ENCODE measurements at regions not wholly inside any gene's neighbourhood (a gene's known extent, or its start where the extent isn't known, plus 50 kb on each side); places are given as distances from the start of the nearest gene placed in this dataset.

DNA sequence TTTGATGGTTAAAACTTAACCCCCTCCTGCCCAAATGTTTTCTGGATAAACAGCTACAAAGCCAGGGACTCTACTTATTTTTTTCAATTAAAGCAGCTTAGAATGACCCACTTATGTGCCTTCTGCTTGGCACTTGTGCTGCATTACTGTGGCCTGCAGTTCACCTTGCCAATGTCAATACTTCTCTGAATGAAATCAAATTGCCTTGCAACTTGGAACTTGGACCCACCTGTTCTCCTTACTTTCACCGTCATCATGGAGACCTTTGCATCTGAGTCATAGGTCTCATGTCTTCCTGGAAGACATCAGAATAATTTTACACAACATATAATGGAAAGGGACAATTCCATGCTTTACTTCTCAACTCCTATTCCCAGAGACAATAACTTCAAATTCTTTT lies 92.1 kb upstream of the FHL2 start:
- H4K20me1 ChIP-seq (ENCODE audit: insufficient read depth): no peaks in the 10 kb centered on the region
- H3K9me3 ChIP-seq: no peaks in the 10 kb centered on the region
- no peaks in the 10 kb centered on the region for H3K4me1 ChIP-seq (ENCODE audit: control insufficient read depth in 1 of 2, insufficient read depth in 2 of 2, low read depth in 1 of 2, low read length in 1 of 2)
- DNase-seq: no peak
- H2AFZ ChIP-seq (ENCODE audit: low read depth): no peak overlapping the region
- H3F3A ChIP-seq (replicated peaks; ENCODE audit: insufficient read depth): no peaks in the 10 kb centered on the region
- H3K27me3 ChIP-seq (ENCODE audit: insufficient read depth): no peaks in the 10 kb centered on the region; the same call in 1 of the 2 replicates
- no peaks in the 10 kb centered on the region for H3K9me2 ChIP-seq
- no peak overlapping the region for H3K27ac ChIP-seq (ENCODE audit: low read depth in 2 of 2, low read length in 1 of 2)
- ChIA-PET POLR2A (no interaction called here), CTCF (no interaction called here)
- 61% methylated on average over 1 of the region's 1 CpG for WGBS (ENCODE audit: low lambda C conversion rate)
- TF ChIP-seq FOXM1 (IDR thresholded peaks at IDR 0.05; ENCODE audit: low read depth) (no peak), TEAD4 (IDR thresholded peaks at IDR 0.05; ENCODE audit: borderline replicate concordance, insufficient read depth) (no peak), SMC3 (IDR thresholded peaks at IDR 0.05; ENCODE audit: low read depth, low read length) (no peak), MXI1 (IDR thresholded peaks at IDR 0.05; ENCODE audit: low read depth, low read length) (no peak), YY1 (IDR thresholded peaks at IDR 0.05; ENCODE audit: low read depth) (no peak), JUND (IDR thresholded peaks at IDR 0.05) (no peak), FOSL2 (IDR thresholded peaks at IDR 0.05; ENCODE audit: borderline replicate concordance, low read depth) (no peak), EP300 (IDR thresholded peaks at IDR 0.05; ENCODE audit: borderline replicate concordance in 1 of 2, low read depth in 1 of 2, low read length in 1 of 2) (no peak), FOXJ3 (CRISPR knock-in tag; IDR thresholded peaks at IDR 0.05) (no peak), RXRA (IDR thresholded peaks at IDR 0.05; ENCODE audit: borderline replicate concordance, low read depth) (no peak), NFIC (IDR thresholded peaks at IDR 0.05; ENCODE audit: borderline replicate concordance) (no peak), TCF12 (IDR thresholded peaks at IDR 0.05) (no peak), RAD21 (IDR thresholded peaks at IDR 0.05; ENCODE audit: low read length) (no peak), RFX5 (IDR thresholded peaks at IDR 0.05; ENCODE audit: low read length) (no peak)
- TF ChIP-seq, protein P1, sequence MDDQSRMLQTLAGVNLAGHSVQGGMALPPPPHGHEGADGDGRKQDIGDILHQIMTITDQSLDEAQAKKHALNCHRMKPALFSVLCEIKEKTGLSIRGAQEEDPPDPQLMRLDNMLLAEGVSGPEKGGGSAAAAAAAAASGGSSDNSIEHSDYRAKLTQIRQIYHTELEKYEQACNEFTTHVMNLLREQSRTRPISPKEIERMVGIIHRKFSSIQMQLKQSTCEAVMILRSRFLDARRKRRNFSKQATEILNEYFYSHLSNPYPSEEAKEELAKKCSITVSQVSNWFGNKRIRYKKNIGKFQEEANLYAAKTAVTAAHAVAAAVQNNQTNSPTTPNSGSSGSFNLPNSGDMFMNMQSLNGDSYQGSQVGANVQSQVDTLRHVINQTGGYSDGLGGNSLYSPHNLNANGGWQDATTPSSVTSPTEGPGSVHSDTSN (IDR thresholded peaks at IDR 0.05): no peak
- TF ChIP-seq, protein P2, sequence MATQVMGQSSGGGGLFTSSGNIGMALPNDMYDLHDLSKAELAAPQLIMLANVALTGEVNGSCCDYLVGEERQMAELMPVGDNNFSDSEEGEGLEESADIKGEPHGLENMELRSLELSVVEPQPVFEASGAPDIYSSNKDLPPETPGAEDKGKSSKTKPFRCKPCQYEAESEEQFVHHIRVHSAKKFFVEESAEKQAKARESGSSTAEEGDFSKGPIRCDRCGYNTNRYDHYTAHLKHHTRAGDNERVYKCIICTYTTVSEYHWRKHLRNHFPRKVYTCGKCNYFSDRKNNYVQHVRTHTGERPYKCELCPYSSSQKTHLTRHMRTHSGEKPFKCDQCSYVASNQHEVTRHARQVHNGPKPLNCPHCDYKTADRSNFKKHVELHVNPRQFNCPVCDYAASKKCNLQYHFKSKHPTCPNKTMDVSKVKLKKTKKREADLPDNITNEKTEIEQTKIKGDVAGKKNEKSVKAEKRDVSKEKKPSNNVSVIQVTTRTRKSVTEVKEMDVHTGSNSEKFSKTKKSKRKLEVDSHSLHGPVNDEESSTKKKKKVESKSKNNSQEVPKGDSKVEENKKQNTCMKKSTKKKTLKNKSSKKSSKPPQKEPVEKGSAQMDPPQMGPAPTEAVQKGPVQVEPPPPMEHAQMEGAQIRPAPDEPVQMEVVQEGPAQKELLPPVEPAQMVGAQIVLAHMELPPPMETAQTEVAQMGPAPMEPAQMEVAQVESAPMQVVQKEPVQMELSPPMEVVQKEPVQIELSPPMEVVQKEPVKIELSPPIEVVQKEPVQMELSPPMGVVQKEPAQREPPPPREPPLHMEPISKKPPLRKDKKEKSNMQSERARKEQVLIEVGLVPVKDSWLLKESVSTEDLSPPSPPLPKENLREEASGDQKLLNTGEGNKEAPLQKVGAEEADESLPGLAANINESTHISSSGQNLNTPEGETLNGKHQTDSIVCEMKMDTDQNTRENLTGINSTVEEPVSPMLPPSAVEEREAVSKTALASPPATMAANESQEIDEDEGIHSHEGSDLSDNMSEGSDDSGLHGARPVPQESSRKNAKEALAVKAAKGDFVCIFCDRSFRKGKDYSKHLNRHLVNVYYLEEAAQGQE (IDR thresholded peaks at IDR 0.05; ENCODE audit: low read depth, low read length): no peak
- TF ChIP-seq, protein P3, sequence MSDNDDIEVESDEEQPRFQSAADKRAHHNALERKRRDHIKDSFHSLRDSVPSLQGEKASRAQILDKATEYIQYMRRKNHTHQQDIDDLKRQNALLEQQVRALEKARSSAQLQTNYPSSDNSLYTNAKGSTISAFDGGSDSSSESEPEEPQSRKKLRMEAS (IDR thresholded peaks at IDR 0.05; ENCODE audit: low read depth): no peak
- TF ChIP-seq, protein P4, sequence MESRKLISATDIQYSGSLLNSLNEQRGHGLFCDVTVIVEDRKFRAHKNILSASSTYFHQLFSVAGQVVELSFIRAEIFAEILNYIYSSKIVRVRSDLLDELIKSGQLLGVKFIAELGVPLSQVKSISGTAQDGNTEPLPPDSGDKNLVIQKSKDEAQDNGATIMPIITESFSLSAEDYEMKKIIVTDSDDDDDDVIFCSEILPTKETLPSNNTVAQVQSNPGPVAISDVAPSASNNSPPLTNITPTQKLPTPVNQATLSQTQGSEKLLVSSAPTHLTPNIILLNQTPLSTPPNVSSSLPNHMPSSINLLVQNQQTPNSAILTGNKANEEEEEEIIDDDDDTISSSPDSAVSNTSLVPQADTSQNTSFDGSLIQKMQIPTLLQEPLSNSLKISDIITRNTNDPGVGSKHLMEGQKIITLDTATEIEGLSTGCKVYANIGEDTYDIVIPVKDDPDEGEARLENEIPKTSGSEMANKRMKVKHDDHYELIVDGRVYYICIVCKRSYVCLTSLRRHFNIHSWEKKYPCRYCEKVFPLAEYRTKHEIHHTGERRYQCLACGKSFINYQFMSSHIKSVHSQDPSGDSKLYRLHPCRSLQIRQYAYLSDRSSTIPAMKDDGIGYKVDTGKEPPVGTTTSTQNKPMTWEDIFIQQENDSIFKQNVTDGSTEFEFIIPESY (IDR thresholded peaks at IDR 0.05; ENCODE audit: borderline replicate concordance, low read depth): no peak
- TF ChIP-seq, protein P5, sequence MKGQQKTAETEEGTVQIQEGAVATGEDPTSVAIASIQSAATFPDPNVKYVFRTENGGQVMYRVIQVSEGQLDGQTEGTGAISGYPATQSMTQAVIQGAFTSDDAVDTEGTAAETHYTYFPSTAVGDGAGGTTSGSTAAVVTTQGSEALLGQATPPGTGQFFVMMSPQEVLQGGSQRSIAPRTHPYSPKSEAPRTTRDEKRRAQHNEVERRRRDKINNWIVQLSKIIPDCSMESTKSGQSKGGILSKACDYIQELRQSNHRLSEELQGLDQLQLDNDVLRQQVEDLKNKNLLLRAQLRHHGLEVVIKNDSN (IDR thresholded peaks at IDR 0.05; ENCODE audit: borderline replicate concordance, low read depth): no peak
- no peaks in the 10 kb centered on the region for H3K36me3 ChIP-seq (replicated peaks in 1 of 2; ENCODE audit: control insufficient read depth in 1 of 2, insufficient read depth in 2 of 2, low read length in 1 of 2)
- no peak overlapping the region for H3K4me3 ChIP-seq (ENCODE audit: low read depth in 2 of 2, low read length in 1 of 2)
- no peak overlapping the region for H3K9ac ChIP-seq
- no peak overlapping the region for H3K4me2 ChIP-seq
- H3K79me2 ChIP-seq (ENCODE audit: insufficient read depth): no peaks in the 10 kb centered on the region

Data from SK-N-SH (cell line).